Midbrain (tissue), 1 donor: ENCODE measurements at regions not wholly inside any gene's neighbourhood (a gene's known extent, or its start where the extent isn't known, plus 50 kb on each side); places are given as distances from the start of the nearest gene placed in this dataset.

Experiments used
- DNase-seq: peaks from one replicate; lab custom pipeline; 2025; lab: John Stamatoyannopoulos, UW

- no peak for DNase-seq
Measured at GRCh38 chr18:70662588-70662987, 373.7 kb downstream of the SOCS6 start.

- no peak for DNase-seq
Measured at GRCh38 chr18:70659036-70659925, 370.4 kb downstream of the SOCS6 start.

GRCh38 chr18:70653671-70654070 lies 364.8 kb downstream of the SOCS6 start:
- DNase-seq, result no peak

GRCh38 chr18:70650878-70651277 lies 362.0 kb downstream of the SOCS6 start:
- DNase-seq, result no peak

- no peak for DNase-seq
Measured at GRCh38 chr18:70649683-70650082, 360.8 kb downstream of the SOCS6 start.

GRCh38 chr18:70645971-70646370 lies 357.1 kb downstream of the SOCS6 start:
- DNase-seq, result no peak

GRCh38 chr18:70643812-70644211 lies 355.0 kb downstream of the SOCS6 start:
- no peak for DNase-seq

- DNase-seq, result no peak
Measured at GRCh38 chr18:70641156-70641775, 352.4 kb downstream of the SOCS6 start.

- DNase-seq, result no peak
Measured at GRCh38 chr18:70640336-70640887, 351.6 kb downstream of the SOCS6 start.

GRCh38 chr18:70636991-70637390 lies 348.1 kb downstream of the SOCS6 start:
- no peak for DNase-seq

- no peak for DNase-seq
Measured at GRCh38 chr18:70634576-70635147, 345.8 kb downstream of the SOCS6 start.

- DNase-seq, result no peak
Measured at GRCh38 chr18:70627182-70627802, 338.4 kb downstream of the SOCS6 start.

- no peak for DNase-seq
Measured at GRCh38 chr18:70622622-70623419, 334.0 kb downstream of the SOCS6 start.

- DNase-seq, result no peak
Measured at GRCh38 chr18:70621710-70622109, 332.9 kb downstream of the SOCS6 start.

- no peak for DNase-seq
Measured at GRCh38 chr18:70620837-70621612, 332.2 kb downstream of the SOCS6 start.

- DNase-seq, result no peak
Measured at GRCh38 chr18:70617020-70617763, 328.3 kb downstream of the SOCS6 start.

GRCh38 chr18:70600225-70600925 lies 311.5 kb downstream of the SOCS6 start:
- DNase-seq, result no peak

- no peak for DNase-seq
Measured at GRCh38 chr18:70598406-70598805, 309.6 kb downstream of the SOCS6 start.

GRCh38 chr18:70582981-70583380 lies 294.1 kb downstream of the SOCS6 start:
- DNase-seq, result no peak
